GM18505 (cell line): ENCODE measurements at regions not wholly inside any gene's neighbourhood (a gene's known extent, or its start where the extent isn't known, plus 50 kb on each side); places are given as distances from the start of the nearest gene placed in this dataset.

Experiments used
- ATAC-seq: cut with Tn5 transposase; IDR thresholded peaks from one replicate; pipeline ENCODE4 v1.9.1; 2021; ENCODE audit not compliant: unreplicated experiment
- POLR2A ChIP-seq: IDR thresholded peaks from 4 replicates; pipeline ENCODE4 v1.6.1; 2011; ENCODE audit warnings: borderline replicate concordance; ENCODE audit not compliant: insufficient read depth, insufficient read length; ENCODE audit errors: extremely low read depth

- peak; percentile 66 for ATAC-seq
- TF ChIP-seq POLR2A: no peak
Measured at GRCh38 chr13:73715911-73716510, 418.2 kb downstream of the KLF12 start.

DNA sequence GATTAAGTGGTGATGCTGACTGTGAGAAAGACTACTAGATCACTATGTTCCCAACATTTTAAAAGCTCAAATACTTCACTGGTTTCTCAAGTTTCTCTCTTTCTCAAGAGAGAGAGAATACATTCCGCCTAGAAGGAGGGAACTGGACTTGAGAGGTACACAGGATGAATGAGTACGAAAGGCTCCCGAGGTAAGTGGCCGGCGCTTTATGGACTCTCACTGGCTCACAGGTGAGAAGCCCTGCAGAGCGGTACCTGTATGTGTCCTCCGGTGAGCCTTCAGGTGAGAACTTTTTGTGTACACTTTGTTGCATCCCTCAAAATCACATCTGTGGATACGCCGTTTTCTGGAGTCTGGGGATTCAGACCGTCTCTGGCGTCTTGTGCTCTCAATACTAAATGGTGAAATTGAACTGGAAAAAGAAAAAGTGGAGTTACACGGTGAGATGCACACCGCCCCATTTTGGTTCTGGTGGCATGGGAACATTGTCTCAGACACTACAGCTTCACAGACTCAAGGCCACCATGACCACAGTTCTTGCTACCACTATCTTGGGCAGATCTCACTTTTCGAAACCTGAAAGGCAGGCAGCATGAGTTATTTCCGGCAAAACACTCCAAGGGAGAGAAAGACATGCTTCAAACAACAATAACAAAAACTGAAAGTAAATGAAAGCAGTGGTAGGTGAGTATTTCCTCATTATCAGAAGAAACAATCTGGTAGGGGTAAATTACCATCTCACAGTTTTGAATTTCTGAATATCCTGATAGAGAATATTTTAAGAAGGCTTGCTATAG, 418.9 kb downstream of the KLF12 start:
- no peak for TF ChIP-seq POLR2A
- ATAC-seq: peak; percentile 94

DNA sequence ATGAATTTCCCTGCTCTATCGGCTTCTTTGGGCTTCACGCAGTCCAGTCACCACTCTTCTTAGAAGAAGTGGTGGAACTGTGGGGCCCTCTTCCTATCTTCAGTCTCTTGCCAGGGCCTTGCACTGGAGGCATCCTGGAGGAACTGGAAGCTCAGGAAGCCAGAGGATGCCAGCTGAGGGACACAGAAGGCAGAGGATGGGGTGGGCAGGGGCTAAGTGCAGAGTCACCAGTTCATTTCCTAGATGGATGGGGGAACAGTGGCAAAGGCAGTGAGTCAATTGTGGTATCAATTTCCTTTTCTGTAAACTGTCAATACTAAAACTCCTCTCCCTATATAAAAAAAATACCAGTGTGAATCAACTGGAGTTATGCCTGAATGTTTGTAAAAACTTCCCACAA, 419.7 kb downstream of the KLF12 start:
- TF ChIP-seq POLR2A: no peak
- ATAC-seq: no peak

DNA sequence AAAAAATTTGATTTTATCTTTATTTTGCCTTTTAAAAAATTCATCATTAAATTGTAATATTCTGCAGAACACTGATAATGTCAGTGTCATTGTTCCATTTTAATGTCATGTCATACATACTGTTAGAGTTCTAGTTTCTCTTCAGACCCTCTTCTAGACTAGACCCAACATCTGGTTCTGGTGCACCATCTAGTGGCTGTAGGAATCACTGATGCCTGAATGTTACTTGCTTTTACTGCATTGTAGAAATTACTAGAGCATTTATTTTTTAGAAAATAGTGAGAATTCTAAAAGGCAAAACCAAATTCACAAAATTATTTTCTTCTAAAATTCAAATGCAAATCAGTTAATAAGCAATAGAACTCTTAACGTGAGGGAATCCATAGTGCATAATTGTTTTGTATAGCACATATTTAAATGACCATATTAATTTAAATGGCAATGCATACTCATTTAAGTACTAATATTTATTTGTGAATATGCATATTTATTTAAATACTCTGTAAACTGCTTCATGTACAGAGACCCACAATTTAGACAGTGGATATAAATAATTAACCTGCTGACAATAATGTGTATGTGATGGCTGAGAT, 425.7 kb downstream of the KLF12 start:
- peak; percentile 97 for ATAC-seq
- TF ChIP-seq POLR2A: no peak

DNA sequence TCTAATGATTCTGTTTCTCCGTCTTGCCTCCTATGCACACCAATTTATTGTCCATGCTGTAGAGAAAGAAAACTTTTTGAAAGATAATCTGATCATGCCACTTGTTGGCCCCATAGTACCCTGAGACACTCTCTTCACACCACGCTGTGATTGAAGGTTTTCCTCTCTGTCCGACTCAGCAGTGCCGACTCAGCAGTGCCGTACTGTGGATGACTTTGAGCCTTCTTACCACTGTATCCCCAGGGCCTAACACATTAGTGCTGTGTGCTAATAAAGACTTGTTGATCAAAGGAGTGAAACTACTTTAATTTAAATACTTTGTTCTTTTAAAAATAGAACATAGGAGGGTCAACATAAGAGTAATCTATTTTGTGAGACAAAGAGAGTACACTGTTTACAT, 429.6 kb downstream of the KLF12 start:
- no peak for ATAC-seq
- TF ChIP-seq POLR2A: no peak

DNA sequence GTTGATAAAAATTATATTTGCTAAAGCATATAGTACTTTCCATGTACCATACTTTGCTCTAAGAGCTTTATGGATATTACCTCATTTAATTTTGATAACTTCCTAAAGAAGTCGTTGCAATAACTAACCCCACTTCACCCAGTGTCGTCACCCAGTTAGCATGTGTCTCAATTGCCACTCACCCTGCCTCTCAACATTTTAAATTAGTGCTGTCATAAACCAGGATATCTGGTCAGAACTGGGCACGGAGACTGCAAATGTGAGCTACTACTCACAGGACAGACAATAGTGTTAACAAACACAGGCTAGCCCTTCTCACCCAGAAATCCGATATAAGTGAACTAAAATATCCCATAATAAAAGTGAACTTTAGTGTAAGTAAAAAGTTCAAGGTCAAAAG, 430.6 kb downstream of the KLF12 start:
- no peak for ATAC-seq
- TF ChIP-seq POLR2A: no peak

DNA sequence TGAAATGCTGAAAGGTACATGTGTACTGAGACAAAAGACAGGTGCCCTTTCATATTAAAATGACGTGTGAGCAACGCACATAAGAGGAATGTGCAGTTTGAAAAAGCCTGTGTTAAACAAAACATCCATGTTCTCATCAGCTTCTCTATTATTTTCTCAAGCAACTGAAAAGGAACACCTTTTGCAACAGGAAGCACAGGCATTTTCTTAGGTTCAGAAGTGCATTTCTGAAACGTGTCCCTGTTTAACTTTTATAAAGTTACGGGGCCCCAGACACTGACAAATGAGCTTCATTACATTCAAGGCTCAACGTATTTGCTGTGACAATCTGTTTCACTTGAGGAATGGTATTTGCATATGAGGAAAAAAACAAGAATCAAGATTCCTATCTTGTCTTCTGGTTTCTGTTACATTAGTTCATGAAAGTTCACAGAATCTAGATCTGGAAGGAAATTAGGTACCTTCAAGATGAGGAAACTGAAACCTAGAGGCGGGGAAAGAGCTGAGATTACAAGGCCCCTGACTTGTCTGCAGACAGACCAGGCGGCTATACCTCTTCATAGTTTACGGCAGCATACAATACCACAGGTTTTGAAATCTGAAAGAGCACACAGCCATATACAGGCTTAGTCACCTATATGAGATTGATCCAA, 431.7 kb downstream of the KLF12 start:
- no peak for TF ChIP-seq POLR2A
- ATAC-seq: peak; percentile 90

DNA sequence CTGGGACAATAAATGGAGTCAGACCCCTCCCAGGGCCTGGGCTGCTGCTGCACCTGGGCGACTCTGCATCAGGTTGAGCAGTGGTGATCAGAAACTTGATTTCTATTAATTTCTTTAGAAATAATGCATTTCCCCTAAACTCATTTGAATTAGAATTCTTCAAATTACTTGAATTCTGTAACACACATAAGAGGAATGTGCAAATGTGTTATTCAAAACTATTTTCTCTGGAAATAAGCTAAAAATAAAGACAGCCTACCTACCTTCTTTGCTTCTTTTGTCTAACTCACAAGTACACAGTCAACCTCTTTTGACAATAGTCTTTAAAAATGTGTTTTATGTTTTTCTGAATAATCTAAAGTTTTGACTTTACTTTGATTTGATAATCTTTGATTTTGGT, 433.0 kb downstream of the KLF12 start:
- TF ChIP-seq POLR2A: no peak
- ATAC-seq: no peak

DNA sequence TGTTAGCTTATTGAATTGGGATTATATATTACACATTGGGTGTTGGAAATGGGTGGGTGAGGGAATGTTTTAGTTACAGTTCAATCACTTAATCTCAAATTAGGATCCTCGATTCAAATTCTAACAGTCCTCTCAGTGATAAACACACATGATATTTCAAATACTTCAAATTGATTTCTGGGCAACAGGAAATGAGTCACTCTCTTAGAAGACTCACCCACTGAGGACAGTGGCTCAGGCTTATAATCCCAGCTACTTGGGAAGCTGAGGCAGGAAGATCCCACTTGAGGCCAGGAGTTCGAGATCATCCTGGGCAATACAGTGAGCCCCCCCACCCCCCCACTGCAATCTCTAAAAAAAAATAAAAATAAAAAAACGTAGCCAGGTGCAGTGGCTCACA, 435.3 kb downstream of the KLF12 start:
- no peak for ATAC-seq
- no peak for TF ChIP-seq POLR2A

- no peak for ATAC-seq
- no peak for TF ChIP-seq POLR2A
Measured at GRCh38 chr13:73697166-73697565, 437.0 kb downstream of the KLF12 start.

DNA sequence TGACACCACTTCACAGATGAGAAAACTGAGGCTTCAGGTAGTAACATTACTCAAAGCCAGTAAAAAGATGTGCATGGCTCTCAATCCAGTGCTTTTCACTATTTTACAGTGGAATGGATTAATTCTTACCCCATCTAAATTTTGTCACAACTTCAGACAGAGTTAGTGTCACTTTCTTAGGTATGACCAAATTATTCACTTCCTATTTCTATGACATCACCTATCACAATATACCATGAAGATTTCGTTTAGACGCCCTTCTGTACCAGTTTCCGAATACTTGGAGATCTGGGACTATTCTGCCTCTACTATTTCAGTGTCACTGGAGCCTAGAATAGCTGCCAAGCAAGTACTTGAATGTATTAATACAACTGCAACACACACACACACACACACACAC, 437.5 kb downstream of the KLF12 start:
- ATAC-seq: no peak
- TF ChIP-seq POLR2A: no peak

GRCh38 chr13:73696271-73696670, 437.9 kb downstream of the KLF12 start:
- no peak for TF ChIP-seq POLR2A
- ATAC-seq: no peak

- ATAC-seq: no peak
- no peak for TF ChIP-seq POLR2A
Measured at GRCh38 chr13:73695325-73695724, 438.9 kb downstream of the KLF12 start.
